DMS153 treated with DMSO at 0.1 percent for 48 hours (cell line): ENCODE measurements at regions not wholly inside any gene's neighbourhood (a gene's known extent, or its start where the extent isn't known, plus 50 kb on each side); places are given as distances from the start of the nearest gene placed in this dataset.

ENCODE experiments used
- DNase-seq: peaks from one replicate; lab custom pipeline; 2025; ENCODE audit not compliant: unreplicated experiment; lab: John Stamatoyannopoulos, UW

DNA sequence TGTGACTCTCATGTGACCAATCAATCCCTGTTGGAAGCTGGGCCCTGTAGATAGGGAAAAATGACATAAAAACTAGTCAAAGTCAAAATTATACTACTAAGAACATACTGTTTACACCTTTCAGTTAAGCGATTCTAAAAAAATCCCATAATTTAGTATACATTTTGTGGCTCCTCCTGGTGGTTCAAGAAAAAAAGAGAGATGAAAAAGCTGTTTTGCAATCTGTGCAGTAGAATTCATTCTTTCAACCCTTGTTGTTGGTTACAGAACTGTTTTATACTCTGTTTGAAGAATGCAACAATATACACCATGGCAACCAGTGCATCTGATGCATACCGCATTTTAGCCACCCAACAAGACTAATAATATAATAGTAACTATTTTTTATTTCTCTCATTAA lies 66.8 kb upstream of the ANK2 start:
- no peak for DNase-seq

GRCh38 chr4:112994732-112995464 lies 54.6 kb upstream of the ANK2 start:
- no peak for DNase-seq
